Activated naive CD8-positive, alpha-beta T cell (primary cell): ENCODE measurements at regions not wholly inside any gene's neighbourhood (a gene's known extent, or its start where the extent isn't known, plus 50 kb on each side); places are given as distances from the start of the nearest gene placed in this dataset.
"Not testable (repeated sequence)": the region's sequence is repeated elsewhere in the genome, so short reads cannot be mapped to it uniquely, and the experiment has no call there.

Source experiments
- H3K27ac Mint-ChIP-seq: one replicate; pipeline ENCODE4 v1.8.0; 2021; ENCODE audit warnings: mixed read lengths
- H3K27me3 Mint-ChIP-seq: one replicate; pipeline ENCODE4 v1.8.0; 2021; ENCODE audit warnings: mixed read lengths
- H3K36me3 Mint-ChIP-seq: one replicate; pipeline ENCODE4 v1.8.0; 2021; ENCODE audit warnings: mixed read lengths
- H3K4me1 Mint-ChIP-seq: one replicate; pipeline ENCODE4 v1.8.0; 2021; ENCODE audit warnings: low read depth, mixed read lengths
- H3K4me3 Mint-ChIP-seq: one replicate; pipeline ENCODE4 v1.8.0; 2021; ENCODE audit warnings: mild to moderate bottlenecking, mixed read lengths
- H3K9me3 Mint-ChIP-seq: one replicate; pipeline ENCODE4 v1.8.0; 2021; ENCODE audit warnings: low read depth, mixed read lengths

- no peaks in the 10 kb centered on the region for H3K9me3 Mint-ChIP-seq
- H3K4me3 Mint-ChIP-seq, result no peak overlapping the region
- no peaks in the 10 kb centered on the region for H3K4me1 Mint-ChIP-seq
- H3K27me3 Mint-ChIP-seq, result peaks cover 2% of the 10 kb centered on the region
- no peak overlapping the region for H3K27ac Mint-ChIP-seq
- no peaks in the 10 kb centered on the region for H3K36me3 Mint-ChIP-seq
These were observed 534.6 kb upstream of the ATP2B1 start for GRCh38 chr12:90243211-90243610.

GRCh38 chr12:90239732-90240260 lies 531.2 kb upstream of the ATP2B1 start:
- H3K36me3 Mint-ChIP-seq, result no peaks in the 10 kb centered on the region
- no peak overlapping the region for H3K4me3 Mint-ChIP-seq
- H3K4me1 Mint-ChIP-seq, result no peaks in the 10 kb centered on the region
- H3K9me3 Mint-ChIP-seq, result peaks cover 3% of the 10 kb centered on the region
- H3K27me3 Mint-ChIP-seq, result peaks cover 10% of the 10 kb centered on the region
- H3K27ac Mint-ChIP-seq, result no peak overlapping the region

- H3K9me3 Mint-ChIP-seq, result peaks cover 3% of the 10 kb centered on the region
These were observed 530.1 kb upstream of the ATP2B1 start for GRCh38 chr12:90238663-90239271.

GRCh38 chr12:90237841-90238240 lies 529.2 kb upstream of the ATP2B1 start:
- H3K4me3 Mint-ChIP-seq, result no peak overlapping the region
- no peaks in the 10 kb centered on the region for H3K4me1 Mint-ChIP-seq
- no peak overlapping the region for H3K27ac Mint-ChIP-seq
- H3K27me3 Mint-ChIP-seq, result peaks cover 10% of the 10 kb centered on the region
- no peaks in the 10 kb centered on the region for H3K36me3 Mint-ChIP-seq
- H3K9me3 Mint-ChIP-seq, result peaks cover 6% of the 10 kb centered on the region

More at GRCh38 chr12:90238663-90239271, 530.1 kb upstream of the ATP2B1 start:
- H3K27me3 Mint-ChIP-seq, result peaks cover 10% of the 10 kb centered on the region
- no peak overlapping the region for H3K4me3 Mint-ChIP-seq
- H3K4me1 Mint-ChIP-seq, result no peaks in the 10 kb centered on the region
- H3K36me3 Mint-ChIP-seq, result no peaks in the 10 kb centered on the region
- H3K27ac Mint-ChIP-seq, result no peak overlapping the region

GRCh38 chr12:90235642-90236041 lies 527.0 kb upstream of the ATP2B1 start:
- H3K9me3 Mint-ChIP-seq, result peaks cover 6% of the 10 kb centered on the region
- no peak overlapping the region for H3K27ac Mint-ChIP-seq
- H3K4me1 Mint-ChIP-seq, result no peaks in the 10 kb centered on the region
- no peak overlapping the region for H3K4me3 Mint-ChIP-seq
- no peaks in the 10 kb centered on the region for H3K36me3 Mint-ChIP-seq
- peaks cover 10% of the 10 kb centered on the region for H3K27me3 Mint-ChIP-seq

GRCh38 chr12:90234472-90234871 lies 525.8 kb upstream of the ATP2B1 start:
- Mint-ChIP-seq H3K36me3 (no peaks in the 10 kb centered on the region), H3K27ac (no peak overlapping the region), H3K9me3 (peaks cover 6% of the 10 kb centered on the region), H3K4me3 (no peak overlapping the region), H3K4me1 (no peaks in the 10 kb centered on the region), H3K27me3 (peaks cover 8% of the 10 kb centered on the region)

- Mint-ChIP-seq H3K27me3 (peaks cover 8% of the 10 kb centered on the region), H3K4me3 (no peak overlapping the region), H3K9me3 (peaks cover 6% of the 10 kb centered on the region), H3K27ac (no peak overlapping the region), H3K4me1 (no peaks in the 10 kb centered on the region), H3K36me3 (no peaks in the 10 kb centered on the region)
These were observed 524.8 kb upstream of the ATP2B1 start for GRCh38 chr12:90233168-90234100.

- H3K36me3 Mint-ChIP-seq, result no peaks in the 10 kb centered on the region
- no peaks in the 10 kb centered on the region for H3K4me1 Mint-ChIP-seq
- H3K27me3 Mint-ChIP-seq, result peaks cover 5% of the 10 kb centered on the region
- no peak overlapping the region for H3K4me3 Mint-ChIP-seq
- no peak overlapping the region for H3K27ac Mint-ChIP-seq
- peaks cover 2% of the 10 kb centered on the region for H3K9me3 Mint-ChIP-seq
These were observed 521.0 kb upstream of the ATP2B1 start for GRCh38 chr12:90229407-90230170.

GRCh38 chr12:90226211-90226610 lies 517.6 kb upstream of the ATP2B1 start:
- H3K9me3 Mint-ChIP-seq, result no peaks in the 10 kb centered on the region
- no peak overlapping the region for H3K4me3 Mint-ChIP-seq
- H3K27ac Mint-ChIP-seq, result no peak overlapping the region
- no peaks in the 10 kb centered on the region for H3K36me3 Mint-ChIP-seq
- no peaks in the 10 kb centered on the region for H3K4me1 Mint-ChIP-seq
- H3K27me3 Mint-ChIP-seq, result peaks cover 5% of the 10 kb centered on the region

- Mint-ChIP-seq H3K9me3 (no peaks in the 10 kb centered on the region), H3K36me3 (no peaks in the 10 kb centered on the region), H3K4me1 (peaks cover 5% of the 10 kb centered on the region), H3K4me3 (no peak overlapping the region), H3K27ac (no peak overlapping the region), H3K27me3 (peaks cover 11% of the 10 kb centered on the region)
These were observed 508.2 kb upstream of the ATP2B1 start for GRCh38 chr12:90216815-90217214.

GRCh38 chr12:90216020-90216552 lies 507.4 kb upstream of the ATP2B1 start:
- peaks cover 11% of the 10 kb centered on the region for H3K27me3 Mint-ChIP-seq
- H3K27ac Mint-ChIP-seq, result no peak overlapping the region
- no peaks in the 10 kb centered on the region for H3K9me3 Mint-ChIP-seq
- H3K36me3 Mint-ChIP-seq, result no peaks in the 10 kb centered on the region
- peaks cover 5% of the 10 kb centered on the region for H3K4me1 Mint-ChIP-seq
- no peak overlapping the region for H3K4me3 Mint-ChIP-seq

- Mint-ChIP-seq H3K27me3 (peaks cover 3% of the 10 kb centered on the region), H3K4me1 (no peaks in the 10 kb centered on the region), H3K27ac (no peak overlapping the region), H3K36me3 (peaks cover 6% of the 10 kb centered on the region), H3K9me3 (peaks cover 20% of the 10 kb centered on the region), H3K4me3 (no peak overlapping the region)
These were observed 502.4 kb upstream of the ATP2B1 start for GRCh38 chr12:90211017-90211416.

GRCh38 chr12:90209029-90209428 lies 500.4 kb upstream of the ATP2B1 start:
- no peaks in the 10 kb centered on the region for H3K4me1 Mint-ChIP-seq
- H3K27me3 Mint-ChIP-seq, result peaks cover 1% of the 10 kb centered on the region
- no peak overlapping the region for H3K27ac Mint-ChIP-seq
- H3K4me3 Mint-ChIP-seq, result no peak overlapping the region
- H3K9me3 Mint-ChIP-seq, result peaks cover 20% of the 10 kb centered on the region
- peaks cover 6% of the 10 kb centered on the region for H3K36me3 Mint-ChIP-seq

- H3K9me3 Mint-ChIP-seq, result peaks cover 25% of the 10 kb centered on the region
- not testable (repeated sequence) for H3K27me3 Mint-ChIP-seq, H3K27ac Mint-ChIP-seq, H3K4me3 Mint-ChIP-seq, H3K4me1 Mint-ChIP-seq, H3K36me3 Mint-ChIP-seq
These were observed 499.7 kb upstream of the ATP2B1 start for GRCh38 chr12:90208379-90208778.
